Tibial artery (tissue), 4 donors: ENCODE measurements at regions not wholly inside any gene's neighbourhood (a gene's known extent, or its start where the extent isn't known, plus 50 kb on each side); places are given as distances from the start of the nearest gene placed in this dataset.
A peak's percentile ranks its signal among the peaks of the same experiment; 100 is the strongest.

Experiments
- DNase-seq, 2 donors: peaks; one replicate each; pipeline ENCODE4 v3.0.0-alpha.2; 2019
- H3K27ac ChIP-seq, 2 donors: fragments of 200-600 bp; sonication (generic) in 1 of 2; 1 replicate in 1 of 2; 2 replicates in 1 of 2; pipeline ENCODE4 v1.5.1; 2018 to 2019; ENCODE audit warnings: mild to moderate bottlenecking in 1 of 2
- H3K27me3 ChIP-seq, 2 donors: fragments of 200-600 bp; sonication (generic) in 1 of 2; one replicate each; pipeline versions ENCODE4 v1.5.1 to v1.6.0; 2016 to 2019
- H3K36me3 ChIP-seq, 3 donors: fragments of 200-600 bp; sonication (generic) in 2 of 3; one replicate each; pipeline ENCODE4 v1.5.1; 2016 to 2019; ENCODE audit warnings: mild to moderate bottlenecking in 2 of 3
- H3K4me1 ChIP-seq, 4 donors: fragments of 200-600 bp; sonication (generic) in 2 of 4; 1 replicate in 3 of 4; 2 replicates in 1 of 4; pipeline ENCODE4 v1.5.1; 2016 to 2019
- H3K4me3 ChIP-seq, 2 donors: fragments of 200-600 bp; sonication (generic) in 1 of 2; 1 replicate in 1 of 2; 2 replicates in 1 of 2; pipeline ENCODE4 v1.5.1; 2018 to 2019; ENCODE audit warnings: mild to moderate bottlenecking in 2 of 2
- H3K9me3 ChIP-seq, 3 donors: fragments of 200-600 bp; sonication (generic) in 1 of 3; one replicate each; pipeline ENCODE4 v1.5.1; 2016 to 2019
- intact Hi-C: fragments of 100-400 bp; cut with DNase I; formaldehyde crosslinking; loops from one replicate; pipeline ENCODE4 v1.15.0; 2023; ENCODE audit warnings: low total_unique reads
- TF ChIP-seq, protein P1 (sequence below), 2 experiments: fragments of 200-600 bp in 1 of 2; fragments of 450-650 bp in 1 of 2; IDR thresholded peaks; one replicate each; pipeline ENCODE4 v1.5.1; 2017 to 2019; ENCODE audit warnings: antibody characterized with exemption in 2 of 2, mild to moderate bottlenecking in 1 of 2, moderate library complexity in 1 of 2

GRCh38 chr7:36084485-36085091 lies 68.5 kb upstream of the EEPD1 start:
- Histone ChIP-seq H3K27me3 (no peaks in the 10 kb centered on the region), H3K27ac (no peak overlapping the region), H3K4me3 (no peak overlapping the region), H3K9me3 (no peaks in the 10 kb centered on the region), H3K36me3 (no peaks in the 10 kb centered on the region), H3K4me1 (peaks cover 0 to 6% (median 0%) of the 10 kb centered on the region in 4 donors)
- intact Hi-C loops: no loop called here
- DNase-seq: peak in 1 of 2 donors; percentile 63
- TF ChIP-seq, protein P1, sequence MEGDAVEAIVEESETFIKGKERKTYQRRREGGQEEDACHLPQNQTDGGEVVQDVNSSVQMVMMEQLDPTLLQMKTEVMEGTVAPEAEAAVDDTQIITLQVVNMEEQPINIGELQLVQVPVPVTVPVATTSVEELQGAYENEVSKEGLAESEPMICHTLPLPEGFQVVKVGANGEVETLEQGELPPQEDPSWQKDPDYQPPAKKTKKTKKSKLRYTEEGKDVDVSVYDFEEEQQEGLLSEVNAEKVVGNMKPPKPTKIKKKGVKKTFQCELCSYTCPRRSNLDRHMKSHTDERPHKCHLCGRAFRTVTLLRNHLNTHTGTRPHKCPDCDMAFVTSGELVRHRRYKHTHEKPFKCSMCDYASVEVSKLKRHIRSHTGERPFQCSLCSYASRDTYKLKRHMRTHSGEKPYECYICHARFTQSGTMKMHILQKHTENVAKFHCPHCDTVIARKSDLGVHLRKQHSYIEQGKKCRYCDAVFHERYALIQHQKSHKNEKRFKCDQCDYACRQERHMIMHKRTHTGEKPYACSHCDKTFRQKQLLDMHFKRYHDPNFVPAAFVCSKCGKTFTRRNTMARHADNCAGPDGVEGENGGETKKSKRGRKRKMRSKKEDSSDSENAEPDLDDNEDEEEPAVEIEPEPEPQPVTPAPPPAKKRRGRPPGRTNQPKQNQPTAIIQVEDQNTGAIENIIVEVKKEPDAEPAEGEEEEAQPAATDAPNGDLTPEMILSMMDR (IDR thresholded peaks at IDR 0.05): peak in 1 of 2 experiments; percentile 14

GRCh38 chr7:36085096-36085495 lies 68.0 kb upstream of the EEPD1 start:
- intact Hi-C loops: no loop called here
- Histone ChIP-seq H3K9me3 (no peaks in the 10 kb centered on the region), H3K27me3 (no peaks in the 10 kb centered on the region), H3K27ac (no peak overlapping the region), H3K4me1 (peaks cover 0 to 6% (median 0%) of the 10 kb centered on the region in 4 donors), H3K4me3 (no peak overlapping the region), H3K36me3 (no peaks in the 10 kb centered on the region)
- DNase-seq: peak in 1 of 2 donors; percentile 32
- TF ChIP-seq, protein P1 (IDR thresholded peaks at IDR 0.05): no peak

GRCh38 chr7:36086571-36086970 lies 66.5 kb upstream of the EEPD1 start:
- no peak overlapping the region for H3K4me3 ChIP-seq
- no peaks in the 10 kb centered on the region for H3K36me3 ChIP-seq
- H3K9me3 ChIP-seq: no peaks in the 10 kb centered on the region
- peaks cover 0 to 6% (median 0%) of the 10 kb centered on the region in 4 donors for H3K4me1 ChIP-seq
- TF ChIP-seq, protein P1 (IDR thresholded peaks at IDR 0.05): no peak
- intact Hi-C loops: no loop called here
- H3K27me3 ChIP-seq: no peaks in the 10 kb centered on the region
- peak in 1 of 2 donors; percentile 17 for DNase-seq
- no peak overlapping the region for H3K27ac ChIP-seq

- Histone ChIP-seq H3K9me3 (no peaks in the 10 kb centered on the region), H3K36me3 (no peaks in the 10 kb centered on the region), H3K4me3 (no peak overlapping the region), H3K27me3 (no peaks in the 10 kb centered on the region), H3K4me1 (peaks cover 0 to 6% (median 0%) of the 10 kb centered on the region in 4 donors), H3K27ac (no peak overlapping the region)
- no peak for DNase-seq
- intact Hi-C loops: no loop called here
- TF ChIP-seq, protein P1 (IDR thresholded peaks at IDR 0.05): no peak
Measured at GRCh38 chr7:36088553-36088952, 64.5 kb upstream of the EEPD1 start.

DNA sequence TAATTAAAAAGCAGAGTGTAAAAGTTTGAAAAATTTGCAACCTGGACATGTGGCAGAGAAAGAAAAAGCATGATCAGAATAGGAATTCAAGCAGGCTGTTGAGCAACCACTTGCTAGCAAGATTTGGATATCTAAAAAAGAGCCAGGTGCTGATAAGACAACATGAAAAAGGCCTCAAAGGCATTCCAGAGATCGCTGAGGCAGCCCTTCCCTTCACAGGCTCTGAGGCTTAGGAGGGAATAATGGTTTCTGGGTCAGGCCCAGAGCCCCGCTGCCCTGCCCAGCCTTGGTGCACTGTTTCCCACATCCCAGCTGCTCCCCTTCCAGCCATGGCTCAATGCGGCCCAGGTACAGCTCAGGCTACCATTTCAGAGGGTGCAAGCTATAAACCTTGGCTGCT lies 64.1 kb upstream of the EEPD1 start:
- TF ChIP-seq, protein P1 (IDR thresholded peaks at IDR 0.05): no peak

More for the DNA sequence above, 64.1 kb upstream of the EEPD1 start:
- H3K27me3 ChIP-seq: no peaks in the 10 kb centered on the region
- no peaks in the 10 kb centered on the region for H3K9me3 ChIP-seq
- H3K4me3 ChIP-seq: no peak overlapping the region
- H3K36me3 ChIP-seq: no peaks in the 10 kb centered on the region
- H3K27ac ChIP-seq: no peak overlapping the region
- DNase-seq: peak in 1 of 2 donors; percentile 17
- intact Hi-C loops: no loop called here
- H3K4me1 ChIP-seq: peaks cover 0 to 6% (median 0%) of the 10 kb centered on the region in 4 donors
